Left lung (tissue), 4 donors: ENCODE measurements at regions not wholly inside any gene's neighbourhood (a gene's known extent, or its start where the extent isn't known, plus 50 kb on each side); places are given as distances from the start of the nearest gene placed in this dataset.

Experiments
- ATAC-seq: fragments of 200-7000 bp; cut with Tn5 transposase; one replicate; pipeline ENCODE4 v1.9.1; 2020; ENCODE audit warnings: moderate library complexity
- DNase-seq, 4 donors: peaks; one replicate each; pipeline ENCODE4 v3.0.0-alpha.2; 2013 to 2020
- H3K27ac ChIP-seq, 2 donors: fragments of 200-600 bp; sonication (generic) in 1 of 2; one replicate each; pipeline versions ENCODE4 v1.5.0 to v1.8.0; 2020 to 2021
- H3K27me3 ChIP-seq, 2 donors: fragments of 200-600 bp; sonication (generic) in 1 of 2; one replicate each; pipeline versions ENCODE4 v1.5.0 to v1.8.0; 2020 to 2021
- H3K36me3 ChIP-seq, 2 donors: fragments of 200-600 bp; sonication (generic) in 1 of 2; one replicate each; pipeline versions ENCODE4 v1.5.0 to v1.8.0; 2020 to 2021
- H3K4me1 ChIP-seq, 2 donors: fragments of 200-600 bp; one replicate each; pipeline ENCODE4 v1.8.0; 2021
- H3K4me3 ChIP-seq, 2 donors: fragments of 200-600 bp; sonication (generic) in 1 of 2; one replicate each; pipeline versions ENCODE4 v1.5.0 to v1.8.0; 2020 to 2021; ENCODE audit warnings: mild to moderate bottlenecking in 1 of 2
- H3K9me3 ChIP-seq, 2 donors: fragments of 200-600 bp; sonication (generic) in 1 of 2; one replicate each; pipeline versions ENCODE4 v1.5.0 to v1.8.0; 2020 to 2021
- intact Hi-C, 2 donors: fragments of 100-400 bp; cut with DNase I; formaldehyde crosslinking; loops; one replicate each; pipeline versions ENCODE4 v1.11.2 to v1.14.2; 2022
- TF ChIP-seq, protein P1 (sequence below), 2 donors: fragments of 200-600 bp; sonication (generic) in 1 of 2; IDR thresholded peaks; one replicate each; pipeline versions ENCODE4 v1.5.0 to v1.8.0; 2021; ENCODE audit warnings: antibody characterized with exemption in 2 of 2
- donor health status: DM: no; HTN: yes; CAD: no.
- donor health status: DM: no; HTN: no; CAD: no.

DNA sequence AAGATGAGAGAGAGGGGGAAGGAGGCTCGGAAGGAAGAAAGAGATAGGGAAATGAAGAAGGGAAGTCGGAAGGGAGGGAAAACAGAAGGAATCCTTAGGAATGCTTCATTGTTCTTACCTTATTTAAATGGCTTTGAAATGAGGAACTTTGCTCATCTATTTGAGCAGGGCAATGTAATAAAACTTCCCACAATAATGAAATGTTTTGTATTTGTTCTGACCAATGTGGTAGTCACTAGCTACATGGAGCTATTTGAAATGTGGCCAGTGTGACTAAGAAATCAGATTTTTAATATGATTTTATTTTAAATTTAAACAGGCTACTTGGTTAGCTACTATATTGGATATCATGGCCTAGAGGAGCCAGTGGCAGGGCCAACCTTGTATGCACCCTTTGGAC, 510.6 kb downstream of the HTR7 start:
- Histone ChIP-seq H3K27ac (no peak overlapping the region), H3K4me3 (no peak overlapping the region)
- no peak for ATAC-seq

GRCh38 chr10:90350122-90350521, 507.7 kb downstream of the HTR7 start:
- Histone ChIP-seq H3K4me1 (no peaks in the 10 kb centered on the region), H3K9me3 (no peaks in the 10 kb centered on the region), H3K36me3 (no peaks in the 10 kb centered on the region), H3K4me3 (no peak overlapping the region), H3K27ac (no peak overlapping the region), H3K27me3 (no peaks in the 10 kb centered on the region)
- no peak for DNase-seq
- intact Hi-C loops = no loop called here
- TF ChIP-seq, protein P1, sequence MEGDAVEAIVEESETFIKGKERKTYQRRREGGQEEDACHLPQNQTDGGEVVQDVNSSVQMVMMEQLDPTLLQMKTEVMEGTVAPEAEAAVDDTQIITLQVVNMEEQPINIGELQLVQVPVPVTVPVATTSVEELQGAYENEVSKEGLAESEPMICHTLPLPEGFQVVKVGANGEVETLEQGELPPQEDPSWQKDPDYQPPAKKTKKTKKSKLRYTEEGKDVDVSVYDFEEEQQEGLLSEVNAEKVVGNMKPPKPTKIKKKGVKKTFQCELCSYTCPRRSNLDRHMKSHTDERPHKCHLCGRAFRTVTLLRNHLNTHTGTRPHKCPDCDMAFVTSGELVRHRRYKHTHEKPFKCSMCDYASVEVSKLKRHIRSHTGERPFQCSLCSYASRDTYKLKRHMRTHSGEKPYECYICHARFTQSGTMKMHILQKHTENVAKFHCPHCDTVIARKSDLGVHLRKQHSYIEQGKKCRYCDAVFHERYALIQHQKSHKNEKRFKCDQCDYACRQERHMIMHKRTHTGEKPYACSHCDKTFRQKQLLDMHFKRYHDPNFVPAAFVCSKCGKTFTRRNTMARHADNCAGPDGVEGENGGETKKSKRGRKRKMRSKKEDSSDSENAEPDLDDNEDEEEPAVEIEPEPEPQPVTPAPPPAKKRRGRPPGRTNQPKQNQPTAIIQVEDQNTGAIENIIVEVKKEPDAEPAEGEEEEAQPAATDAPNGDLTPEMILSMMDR (IDR thresholded peaks at IDR 0.05) = no peak
- ATAC-seq = no peak

More for the DNA sequence above, 510.6 kb downstream of the HTR7 start:
- no peaks in the 10 kb centered on the region for H3K4me1 ChIP-seq
- intact Hi-C loops = no loop called here
- no peaks in the 10 kb centered on the region for H3K9me3 ChIP-seq
- TF ChIP-seq, protein P1 (IDR thresholded peaks at IDR 0.05) = no peak
- no peak for DNase-seq
- no peaks in the 10 kb centered on the region for H3K36me3 ChIP-seq
- no peaks in the 10 kb centered on the region for H3K27me3 ChIP-seq

DNA sequence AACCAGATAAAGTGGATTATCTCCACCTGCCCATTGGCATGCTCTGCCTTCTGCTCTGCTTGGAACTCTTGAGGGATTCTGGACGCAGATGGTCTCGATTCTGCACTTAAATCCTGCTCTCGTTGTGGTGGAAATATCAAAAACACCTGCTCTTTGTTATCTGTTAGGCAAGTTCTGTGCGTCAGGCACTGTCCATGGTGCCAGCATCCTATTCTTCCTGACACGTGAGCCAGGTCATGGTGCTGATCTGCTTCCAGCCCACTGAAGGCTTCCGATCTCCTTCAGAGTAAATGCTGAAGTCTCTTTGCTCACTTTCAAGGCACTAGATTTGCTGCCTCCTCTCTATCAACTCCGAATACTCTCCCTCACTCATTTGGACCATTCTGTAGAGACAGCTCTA, 505.6 kb downstream of the HTR7 start:
- Histone ChIP-seq H3K27ac (no peak overlapping the region), H3K4me1 (no peaks in the 10 kb centered on the region), H3K9me3 (no peaks in the 10 kb centered on the region), H3K27me3 (no peaks in the 10 kb centered on the region), H3K36me3 (no peaks in the 10 kb centered on the region), H3K4me3 (no peak overlapping the region)
- ATAC-seq (no peak), DNase-seq (no peak)
- TF ChIP-seq, protein P1 (IDR thresholded peaks at IDR 0.05) = no peak
- intact Hi-C loops = no loop called here

- Histone ChIP-seq H3K4me1 (no peaks in the 10 kb centered on the region), H3K4me3 (no peak overlapping the region), H3K9me3 (no peaks in the 10 kb centered on the region), H3K27ac (no peak overlapping the region), H3K27me3 (no peaks in the 10 kb centered on the region), H3K36me3 (no peaks in the 10 kb centered on the region)
- DNase-seq = no peak
- TF ChIP-seq, protein P1 (IDR thresholded peaks at IDR 0.05) = no peak
- intact Hi-C loops = no loop called here
- no peak for ATAC-seq
These were observed 502.9 kb downstream of the HTR7 start for GRCh38 chr10:90354914-90355313.

DNA sequence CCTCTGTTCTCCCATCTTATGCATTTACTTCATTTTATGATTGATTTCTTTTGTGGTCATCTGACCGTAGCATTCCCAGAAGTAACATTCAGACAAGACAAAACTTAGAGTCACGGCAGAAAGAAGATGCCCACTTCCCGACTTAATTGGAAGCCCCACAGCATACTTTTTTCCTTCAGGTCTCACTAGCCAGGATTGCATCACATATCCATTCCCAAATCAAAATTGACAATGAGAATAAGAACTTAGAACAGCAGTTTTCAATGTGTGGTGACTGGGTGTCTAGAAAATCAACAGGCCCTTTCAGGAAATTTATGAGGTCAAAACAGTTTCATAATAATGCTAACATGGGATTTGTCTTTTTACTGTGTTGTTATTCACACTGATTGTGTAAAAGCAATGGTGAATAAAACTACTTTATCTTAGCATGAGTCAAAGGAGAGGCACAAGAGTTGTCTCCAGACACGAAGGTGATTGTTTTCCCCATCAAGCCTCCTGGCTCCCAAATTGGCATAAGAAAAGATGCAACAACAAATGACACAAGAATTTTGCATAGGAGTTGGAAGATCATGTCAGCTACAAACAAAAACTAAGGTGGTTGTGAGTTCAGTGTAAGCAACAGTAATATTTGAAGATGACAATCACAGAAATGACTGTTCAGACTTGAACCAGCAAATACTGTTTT, 493.9 kb downstream of the HTR7 start:
- no peak overlapping the region for H3K4me3 ChIP-seq
- H3K36me3 ChIP-seq = no peaks in the 10 kb centered on the region
- peaks cover 0 to 7% of the 10 kb centered on the region in 2 donors for H3K9me3 ChIP-seq
- no peaks in the 10 kb centered on the region for H3K27me3 ChIP-seq
- no peak overlapping the region for H3K27ac ChIP-seq
- DNase-seq = no peak
- TF ChIP-seq, protein P1 (IDR thresholded peaks at IDR 0.05) = no peak
- ATAC-seq = no peak
- no peaks in the 10 kb centered on the region for H3K4me1 ChIP-seq
- intact Hi-C loops = no loop called here
